Colonic mucosa (tissue), 4 donors: ENCODE measurements at regions not wholly inside any gene's neighbourhood (a gene's known extent, or its start where the extent isn't known, plus 50 kb on each side); places are given as distances from the start of the nearest gene placed in this dataset.

Experiments used
- DNase-seq: peaks from one replicate; pipeline ENCODE4 v3.0.0-alpha.2; 2020
- H3K27ac ChIP-seq: fragments of 200-600 bp; one replicate; pipeline ENCODE4 v1.8.0; 2021
- H3K27me3 ChIP-seq: fragments of 200-600 bp; one replicate; pipeline ENCODE4 v1.8.0; 2021
- H3K36me3 ChIP-seq: fragments of 200-600 bp; one replicate; pipeline ENCODE4 v1.8.0; 2021
- H3K4me1 ChIP-seq: fragments of 200-600 bp; one replicate; pipeline ENCODE4 v1.8.0; 2021; ENCODE audit warnings: mild to moderate bottlenecking
- H3K4me3 ChIP-seq: fragments of 200-600 bp; one replicate; pipeline ENCODE4 v1.8.0; 2021
- H3K9ac ChIP-seq, 2 donors: one replicate each; pipeline ENCODE4 v1.7.0; 2013; ENCODE audit warnings: control low read depth in 2 of 2, low read depth in 2 of 2, low read length in 2 of 2
- H3K9me3 ChIP-seq: fragments of 200-600 bp; one replicate; pipeline ENCODE4 v1.8.0; 2021
- CTCF ChIP-seq: fragments of 200-600 bp; IDR thresholded peaks from one replicate; pipeline ENCODE4 v1.8.0; 2022; ENCODE audit warnings: antibody characterized with exemption, mild to moderate bottlenecking
- intact Hi-C: fragments of 100-400 bp; cut with DNase I; formaldehyde crosslinking; loops from one replicate; pipeline ENCODE4 v1.14.1; 2022
- donor health status: healthy.
- donor health status: DM: no; HTN: no; CAD: no.
- donor health status: DM: no; HTN: no; CAD: no.

GRCh38 chr6:14361297-14361696 lies 243.7 kb downstream of the CD83 start:
- Histone ChIP-seq H3K4me1 (no peaks in the 10 kb centered on the region), H3K27ac (no peak overlapping the region), H3K27me3 (no peaks in the 10 kb centered on the region), H3K4me3 (no peak overlapping the region), H3K9me3 (no peaks in the 10 kb centered on the region), H3K9ac (no peak overlapping the region), H3K36me3 (no peaks in the 10 kb centered on the region)
- TF ChIP-seq CTCF: no peak
- DNase-seq: no peak
- intact Hi-C loops: no loop called here

- Histone ChIP-seq H3K27ac (no peak overlapping the region), H3K9ac (no peak overlapping the region), H3K36me3 (no peaks in the 10 kb centered on the region), H3K4me3 (no peak overlapping the region), H3K9me3 (no peaks in the 10 kb centered on the region), H3K4me1 (no peaks in the 10 kb centered on the region), H3K27me3 (no peaks in the 10 kb centered on the region)
- intact Hi-C loops: no loop called here
- no peak for TF ChIP-seq CTCF
- no peak for DNase-seq
Measured at GRCh38 chr6:14361956-14362587, 244.5 kb downstream of the CD83 start.

GRCh38 chr6:14364370-14364769 lies 246.8 kb downstream of the CD83 start:
- Histone ChIP-seq H3K27ac (no peak overlapping the region), H3K36me3 (no peaks in the 10 kb centered on the region), H3K4me1 (no peaks in the 10 kb centered on the region), H3K27me3 (no peaks in the 10 kb centered on the region), H3K9ac (no peak overlapping the region), H3K4me3 (no peak overlapping the region), H3K9me3 (no peaks in the 10 kb centered on the region)
- no peak for DNase-seq
- intact Hi-C loops: no loop called here
- TF ChIP-seq CTCF: no peak

GRCh38 chr6:14365393-14365792 lies 247.8 kb downstream of the CD83 start:
- TF ChIP-seq CTCF: no peak
- Histone ChIP-seq H3K36me3 (no peaks in the 10 kb centered on the region), H3K27me3 (no peaks in the 10 kb centered on the region), H3K9me3 (no peaks in the 10 kb centered on the region), H3K9ac (no peak overlapping the region), H3K27ac (no peak overlapping the region), H3K4me3 (no peak overlapping the region), H3K4me1 (no peaks in the 10 kb centered on the region)
- intact Hi-C loops: no loop called here
- no peak for DNase-seq

GRCh38 chr6:14366315-14366714 lies 248.7 kb downstream of the CD83 start:
- Histone ChIP-seq H3K27ac (no peak overlapping the region), H3K4me3 (no peak overlapping the region), H3K4me1 (no peaks in the 10 kb centered on the region), H3K36me3 (no peaks in the 10 kb centered on the region), H3K9ac (no peak overlapping the region), H3K9me3 (no peaks in the 10 kb centered on the region), H3K27me3 (no peaks in the 10 kb centered on the region)
- TF ChIP-seq CTCF: no peak
- intact Hi-C loops: no loop called here
- DNase-seq: no peak
